ENCODE measurements at regions not wholly inside any gene's neighbourhood (a gene's known extent, or its start where the extent isn't known, plus 50 kb on each side); places are given as distances from the start of the nearest gene placed in this dataset.

DNA sequence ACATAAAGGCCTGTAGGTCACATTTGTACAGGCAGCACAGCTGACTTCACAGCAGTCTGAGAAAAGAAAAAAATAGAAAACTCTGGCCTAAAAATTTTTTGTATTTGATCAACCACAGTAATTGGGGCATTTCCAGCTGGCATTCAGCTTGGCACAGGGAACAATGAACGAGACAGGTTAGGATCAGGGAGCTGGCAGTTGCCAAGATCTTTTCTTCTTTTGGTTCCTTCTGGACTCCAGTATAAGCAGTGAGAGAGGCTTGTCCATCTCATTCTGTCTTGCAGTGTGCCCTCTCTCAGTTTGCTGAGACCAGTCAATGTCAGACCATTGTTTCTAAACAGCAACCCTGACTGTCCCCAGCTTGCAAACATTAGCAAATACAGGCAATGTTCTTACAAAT, 601.1 kb downstream of the TLR4 start:
- DNase-seq (ENCODE audit: low read depth), result no peak

DNA sequence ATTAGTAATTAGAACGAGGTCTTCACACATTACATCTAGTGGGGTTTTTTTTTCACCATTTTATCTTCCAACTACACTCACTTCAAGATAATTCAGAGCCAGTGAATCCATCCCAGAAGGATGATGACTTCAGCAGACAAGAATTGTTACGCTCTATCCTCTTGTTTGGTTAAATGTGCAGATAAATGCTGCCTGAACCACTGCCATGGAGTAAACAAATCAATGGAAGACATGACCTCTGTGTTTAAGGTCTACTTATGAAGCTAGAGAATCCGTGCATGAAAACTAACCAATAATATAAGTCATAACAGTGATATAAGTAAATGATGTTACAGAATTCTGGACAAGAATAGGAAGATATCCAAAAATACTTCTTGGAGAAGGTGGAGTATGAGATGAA, 602.6 kb downstream of the TLR4 start:
- peak; percentile 24 for DNase-seq (ENCODE audit: low read depth)

DNA sequence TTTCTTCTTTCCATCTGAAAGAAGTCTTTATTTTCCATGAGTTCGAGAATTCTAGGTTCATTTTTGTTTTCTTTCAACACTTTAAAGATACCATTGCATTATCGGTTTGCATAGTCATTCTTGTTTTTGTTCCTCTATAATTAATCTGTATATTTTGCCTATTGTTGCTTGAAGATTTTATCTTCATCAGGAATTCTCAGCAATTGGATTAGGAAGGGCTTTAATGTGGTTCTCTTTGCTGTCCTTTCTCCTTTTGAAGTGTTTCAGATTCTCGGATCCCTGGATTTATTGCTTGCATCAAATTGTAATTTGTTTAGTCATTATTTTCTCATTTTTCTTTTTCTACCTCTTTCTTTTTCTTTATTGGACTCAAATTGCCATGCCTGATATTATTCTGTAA, 609.8 kb downstream of the TLR4 start:
- no peak for DNase-seq (ENCODE audit: low read depth)

DNA sequence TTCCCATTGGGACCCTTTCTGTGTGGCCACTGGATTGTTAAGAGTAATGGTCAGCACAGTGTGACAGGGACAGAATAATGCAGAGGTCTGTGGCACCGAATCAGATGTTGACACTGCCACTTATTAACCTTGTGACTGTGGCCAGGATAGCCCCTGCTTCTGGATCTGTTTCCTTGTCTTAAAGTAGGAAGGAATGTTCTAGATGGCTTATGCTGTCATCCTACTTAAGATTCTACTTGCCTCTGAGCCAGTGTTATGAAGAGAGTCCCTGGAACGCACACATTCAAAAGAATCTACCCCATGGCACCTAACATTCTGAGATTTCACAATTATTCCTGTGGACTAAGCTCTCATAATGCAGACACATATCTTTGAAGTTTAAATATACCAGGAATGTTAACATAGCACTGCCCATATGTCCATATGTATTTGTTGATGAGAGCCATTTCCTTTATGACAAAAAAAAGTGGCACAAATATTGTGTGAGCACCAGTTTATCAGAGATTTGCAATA, 612.7 kb downstream of the TLR4 start:
- DNase-seq (ENCODE audit: low read depth), result no peak

DNA sequence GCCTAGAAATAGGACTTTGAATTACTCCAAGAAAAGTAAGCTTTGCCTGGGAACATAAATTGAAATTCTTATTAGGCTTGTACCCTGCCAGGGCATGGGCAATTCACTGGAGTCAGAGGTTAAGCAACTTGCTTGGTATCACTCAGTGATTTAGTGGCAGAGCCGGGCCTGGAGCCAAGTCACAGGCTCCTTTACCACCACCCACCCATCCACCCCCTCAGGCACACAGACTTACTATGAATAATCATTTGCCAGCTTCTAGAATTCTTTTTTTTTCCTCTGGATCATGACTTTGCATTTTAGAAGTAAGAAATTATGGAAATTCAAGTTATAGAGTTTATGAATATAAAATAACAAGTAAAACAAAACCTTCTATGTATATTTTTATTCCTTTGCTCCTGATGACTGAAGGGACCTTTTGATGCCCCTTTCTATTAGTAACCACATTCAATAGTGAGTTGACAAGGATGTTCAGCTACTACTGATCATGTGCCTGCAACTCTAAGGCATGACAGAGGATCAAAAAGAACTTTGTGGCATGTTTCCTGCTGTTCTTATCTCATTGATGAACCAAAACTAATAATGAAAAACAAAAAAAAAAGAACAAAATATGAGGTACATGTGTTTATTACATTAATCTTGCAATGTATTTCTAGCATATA, 614.7 kb downstream of the TLR4 start:
- DNase-seq (ENCODE audit: low read depth), result peak; percentile 89

DNA sequence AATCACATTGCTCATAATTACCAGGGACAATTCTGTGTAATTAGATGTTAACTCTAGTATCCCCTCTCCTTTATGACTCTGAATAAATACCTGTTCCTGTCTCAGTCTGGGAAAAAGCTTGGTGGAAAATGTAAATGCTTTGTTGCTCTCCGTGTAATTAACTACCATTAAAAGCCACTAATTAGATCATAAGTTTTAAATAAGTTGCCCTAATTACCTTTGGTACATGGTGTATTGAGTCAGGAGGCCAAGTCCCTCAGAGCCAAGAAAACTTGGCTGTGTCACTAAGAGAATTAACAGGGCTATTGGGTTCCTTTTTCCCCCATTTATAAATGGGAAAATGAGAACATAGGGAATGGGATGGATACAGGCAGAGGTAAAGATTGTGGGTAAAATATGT, 617.6 kb downstream of the TLR4 start:
- no peak for DNase-seq (ENCODE audit: low read depth)

DNA sequence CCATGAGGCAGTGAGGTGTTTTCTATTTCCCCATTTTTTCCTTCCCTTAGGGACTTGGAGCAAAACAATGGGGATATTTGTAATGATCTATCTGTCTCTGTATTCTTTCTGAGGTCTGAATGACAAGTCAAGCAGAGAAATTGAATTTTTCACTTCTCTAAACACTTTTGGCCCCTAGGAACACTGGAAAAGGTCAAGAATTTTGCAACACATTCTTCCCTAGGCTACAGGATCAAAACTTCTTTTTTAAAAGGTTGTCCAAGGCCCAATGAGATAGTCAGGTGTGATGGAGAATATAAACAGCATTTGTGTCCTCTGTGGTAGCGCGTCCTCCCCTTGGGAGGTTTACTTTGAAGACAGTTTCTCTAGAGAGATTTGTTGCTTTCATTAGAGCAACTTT, 620.5 kb downstream of the TLR4 start:
- no peak for DNase-seq (ENCODE audit: low read depth)

DNA sequence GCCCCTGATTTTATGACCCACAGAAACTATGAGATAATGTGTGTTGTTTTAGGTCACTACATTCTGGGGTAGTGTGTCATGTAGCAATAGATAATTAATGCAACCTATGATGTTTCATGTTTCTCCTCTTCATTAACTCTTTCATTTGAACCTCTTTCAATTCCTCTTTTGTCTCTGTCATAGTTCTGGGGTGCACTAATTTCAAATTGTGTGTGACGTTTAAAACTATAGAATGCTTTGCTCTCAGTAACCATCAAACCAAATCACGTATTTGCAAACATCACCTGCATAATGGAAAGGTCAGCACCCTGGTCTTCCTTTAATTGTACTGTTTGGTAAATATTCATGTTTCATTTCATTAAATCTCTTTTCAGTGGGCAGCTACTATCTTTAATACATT, 621.6 kb downstream of the TLR4 start:
- no peak for DNase-seq (ENCODE audit: low read depth)

DNA sequence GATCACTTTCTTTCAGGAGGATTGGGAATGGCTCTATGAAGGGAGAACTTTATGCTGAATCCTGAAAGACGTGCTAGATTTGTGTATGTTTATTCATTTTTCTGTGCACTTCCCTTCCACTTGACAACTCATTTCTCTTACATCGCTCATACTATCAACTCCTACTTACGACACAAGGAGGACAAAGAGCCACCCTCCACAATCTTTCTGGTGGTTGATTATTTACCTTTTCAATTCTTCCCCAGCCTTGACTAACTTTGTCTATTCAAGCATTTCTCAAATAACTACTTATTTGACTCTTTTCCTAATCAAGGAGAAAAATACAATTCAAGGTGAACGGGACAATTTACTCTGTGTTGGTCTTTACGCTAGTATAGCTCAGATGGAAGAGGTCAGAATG, 622.1 kb downstream of the TLR4 start:
- DNase-seq (ENCODE audit: low read depth), result no peak

DNA sequence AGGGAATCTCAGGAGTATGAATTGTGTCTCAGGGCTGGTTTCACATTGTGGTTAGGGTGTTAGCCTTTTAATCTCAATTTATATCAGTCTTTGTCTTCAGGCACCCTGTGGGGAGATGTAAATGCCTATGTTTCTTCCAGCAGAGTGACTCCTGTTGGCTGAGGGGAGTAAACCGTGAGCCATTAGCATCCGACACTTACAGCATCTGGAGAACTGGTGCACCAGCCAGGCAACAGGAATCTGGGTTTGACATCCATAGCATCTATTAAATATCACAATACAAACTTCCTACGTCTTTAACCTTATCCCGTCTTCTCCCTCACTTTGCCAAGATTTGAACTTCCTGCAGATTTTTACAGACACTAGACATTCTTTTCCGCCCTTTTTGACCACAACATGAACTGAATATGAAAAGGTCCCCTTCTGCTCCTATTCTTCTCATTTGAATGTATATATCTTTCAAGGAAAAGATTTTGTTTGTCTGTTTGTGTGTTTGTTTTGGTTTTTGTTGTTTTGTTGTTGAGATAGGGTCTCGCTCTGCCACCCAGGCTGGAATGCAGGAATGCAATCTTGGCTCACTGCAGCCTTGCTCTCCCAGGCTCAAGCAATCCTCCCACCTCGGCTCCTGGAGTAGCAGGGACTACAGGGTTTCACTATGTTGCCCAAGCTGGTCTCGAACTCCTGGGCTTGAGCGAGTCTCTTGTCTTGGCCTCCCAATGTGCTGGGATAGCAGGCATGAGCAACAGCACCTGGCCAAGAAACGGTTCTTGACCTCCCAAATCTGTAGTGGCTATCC, 626.2 kb downstream of the TLR4 start:
- DNase-seq (ENCODE audit: low read depth), result no peak

DNA sequence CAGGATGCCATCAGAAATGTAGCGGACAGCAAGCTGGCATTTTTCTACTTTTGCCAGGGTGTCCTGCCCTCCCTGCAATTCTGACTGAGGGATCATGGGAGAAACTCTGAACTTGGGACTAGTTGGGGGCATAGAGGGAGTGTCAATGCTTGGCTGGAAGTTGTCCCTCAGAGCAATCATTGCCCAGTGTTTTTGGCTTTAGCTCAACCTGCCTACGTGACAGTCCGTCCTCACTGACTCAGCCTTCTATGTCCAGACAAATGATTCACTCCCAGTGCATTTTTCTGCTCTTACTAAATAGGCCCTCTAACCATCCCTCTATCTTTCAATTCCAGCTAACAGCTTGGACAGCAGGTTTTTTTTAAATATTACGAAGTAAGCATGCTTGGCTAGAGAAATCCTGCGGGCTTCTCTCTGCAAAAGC, 627.4 kb downstream of the TLR4 start:
- peak; percentile 95 for DNase-seq (ENCODE audit: low read depth)

DNA sequence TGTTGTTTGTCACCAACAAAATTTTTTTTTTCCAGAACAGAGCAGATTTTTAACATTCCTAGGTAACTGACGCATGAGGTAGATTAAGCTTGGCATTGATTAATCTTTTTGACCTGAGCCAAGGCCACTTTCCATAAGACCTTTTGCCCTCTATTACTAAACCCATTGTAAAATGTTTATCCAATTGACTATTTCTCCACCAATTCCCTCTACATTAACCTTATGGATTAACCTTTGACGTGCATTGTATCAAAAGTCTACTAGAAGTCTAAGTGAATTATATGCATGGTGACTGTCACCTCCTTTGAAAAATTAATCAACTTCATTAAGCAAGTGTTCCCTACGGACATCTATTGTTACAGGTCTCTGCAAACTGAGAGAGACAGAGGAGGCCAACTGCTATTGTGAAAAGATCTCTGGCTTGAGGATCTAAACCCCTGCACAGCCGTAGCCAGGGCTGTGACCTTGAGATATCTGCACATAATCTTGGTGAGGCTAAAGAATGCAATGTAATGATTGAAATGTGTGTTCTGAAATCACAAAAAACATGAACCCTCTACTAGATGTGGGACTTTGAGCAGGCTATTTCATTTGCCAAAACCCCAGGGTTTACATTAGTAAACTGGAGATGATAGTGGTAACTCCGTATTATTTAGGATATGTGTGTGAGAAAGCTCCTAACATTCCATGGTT, 632.2 kb downstream of the TLR4 start:
- DNase-seq (ENCODE audit: low read depth), result peak; percentile 52

DNA sequence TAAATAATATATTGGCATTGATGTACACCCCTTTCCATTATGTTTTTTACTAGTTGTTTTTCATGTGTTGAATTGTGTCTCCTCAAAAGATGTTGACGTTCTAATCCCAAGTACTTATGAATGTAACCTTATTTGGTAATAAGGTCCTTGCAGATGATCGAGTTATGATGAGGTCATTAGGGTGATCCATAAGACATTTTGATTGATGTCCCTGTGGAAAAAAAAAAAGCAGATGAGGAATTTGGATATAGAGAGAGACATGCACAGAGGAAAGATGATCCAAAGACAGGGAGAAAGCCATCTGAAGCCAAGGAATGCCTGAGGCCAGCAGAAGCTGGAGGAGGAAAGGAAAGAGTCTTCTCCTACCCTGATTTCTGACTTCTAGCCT, 632.7 kb downstream of the TLR4 start:
- DNase-seq (ENCODE audit: low read depth), result peak; percentile 42

DNA sequence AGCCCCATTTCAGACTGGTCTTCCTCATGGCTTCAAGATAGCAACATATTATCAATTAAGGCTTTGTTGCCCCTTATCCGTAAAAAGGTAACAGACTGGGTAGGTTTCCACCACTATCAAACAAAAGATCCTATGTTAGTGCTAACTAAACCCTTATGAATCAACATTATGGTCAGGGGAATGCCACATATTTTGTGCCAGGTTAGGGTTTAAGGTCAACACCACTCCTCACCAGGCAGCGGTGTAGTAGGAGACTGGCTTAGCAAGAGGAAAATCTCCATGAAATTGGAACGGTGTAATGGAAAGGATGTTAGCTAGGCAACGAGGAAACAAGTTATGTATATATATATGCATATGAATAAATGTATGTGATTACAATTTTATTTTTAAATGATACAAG, 655.8 kb downstream of the TLR4 start:
- peak; percentile 23 for DNase-seq (ENCODE audit: low read depth)

DNA sequence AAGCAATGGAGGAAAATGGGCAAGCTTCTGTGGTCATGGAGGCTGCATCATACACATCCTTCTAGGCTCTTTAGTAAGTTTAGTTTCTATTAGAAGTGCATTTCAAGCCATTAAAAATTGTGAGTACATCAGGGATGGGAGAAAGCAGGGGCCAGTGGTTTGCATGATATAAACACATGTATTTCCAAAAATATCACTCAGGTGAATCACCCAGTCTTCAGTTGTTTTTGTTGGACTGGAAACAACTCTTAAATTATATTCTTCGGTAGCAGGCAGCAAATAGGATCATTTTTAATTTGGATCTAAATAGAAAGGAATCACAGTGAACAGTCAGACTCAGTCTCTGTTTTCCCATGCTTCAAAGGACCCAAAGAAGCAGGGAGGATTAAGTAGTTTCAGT, 657.9 kb downstream of the TLR4 start:
- DNase-seq (ENCODE audit: low read depth), result peak; percentile 85

DNA sequence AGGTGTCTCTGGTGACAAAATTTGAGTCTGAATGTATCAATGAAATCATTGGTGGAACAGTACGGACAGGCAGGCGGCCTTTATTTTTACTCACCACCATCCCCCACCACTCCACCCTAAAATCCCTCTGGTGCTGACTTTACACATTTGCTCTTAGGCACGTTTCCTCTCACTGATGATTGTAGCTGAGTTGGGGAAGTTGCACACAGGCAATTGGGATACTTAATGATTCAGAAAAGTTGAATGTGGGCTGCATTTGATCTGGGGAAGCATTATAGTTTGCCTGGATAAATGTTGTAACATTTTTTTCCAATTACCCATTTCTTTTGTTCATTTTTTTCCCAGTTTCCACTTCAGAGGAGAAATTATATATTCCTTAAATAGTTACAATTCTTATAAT, 658.4 kb downstream of the TLR4 start:
- DNase-seq (ENCODE audit: low read depth), result peak; percentile 75

DNA sequence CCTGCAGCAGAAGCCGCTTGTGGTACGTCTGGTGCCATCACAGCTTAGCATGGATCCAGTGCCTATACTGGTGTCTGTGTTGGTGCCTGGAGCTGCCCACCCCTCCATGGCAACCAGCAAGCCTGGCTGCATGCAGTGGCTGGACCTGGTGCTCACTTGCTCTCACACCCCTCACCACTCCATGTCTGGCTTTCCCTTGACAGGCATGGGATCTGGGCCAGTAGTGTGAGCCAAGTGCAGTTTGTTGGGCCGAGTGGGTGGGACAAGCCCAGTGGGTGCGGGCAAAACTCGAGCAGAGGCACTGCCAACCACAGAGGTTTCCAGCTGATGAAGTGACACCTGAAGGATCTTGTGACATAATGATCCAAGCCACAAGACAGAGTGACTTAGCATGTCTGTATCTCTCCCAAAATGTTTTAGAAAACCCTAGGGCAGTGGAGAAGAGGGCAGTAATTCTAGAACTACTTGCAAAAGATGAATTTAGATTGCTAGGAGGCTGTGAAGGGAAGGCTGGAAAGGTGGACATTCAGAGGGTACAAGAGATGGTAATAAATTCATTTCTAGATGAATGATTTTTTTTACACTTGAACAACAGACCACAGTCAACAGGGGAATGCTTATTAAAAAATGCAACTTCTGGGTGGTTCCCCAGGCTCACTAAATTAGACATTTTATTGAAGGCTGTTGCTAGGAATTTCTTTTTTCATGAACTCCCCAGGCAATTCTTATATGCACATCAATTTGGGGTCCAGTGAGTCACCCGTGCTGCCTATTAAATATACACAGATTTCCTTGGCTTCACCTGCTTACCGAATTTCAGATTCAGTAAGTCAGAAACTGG, 660.3 kb downstream of the TLR4 start:
- peak; percentile 15 for DNase-seq (ENCODE audit: low read depth)

DNA sequence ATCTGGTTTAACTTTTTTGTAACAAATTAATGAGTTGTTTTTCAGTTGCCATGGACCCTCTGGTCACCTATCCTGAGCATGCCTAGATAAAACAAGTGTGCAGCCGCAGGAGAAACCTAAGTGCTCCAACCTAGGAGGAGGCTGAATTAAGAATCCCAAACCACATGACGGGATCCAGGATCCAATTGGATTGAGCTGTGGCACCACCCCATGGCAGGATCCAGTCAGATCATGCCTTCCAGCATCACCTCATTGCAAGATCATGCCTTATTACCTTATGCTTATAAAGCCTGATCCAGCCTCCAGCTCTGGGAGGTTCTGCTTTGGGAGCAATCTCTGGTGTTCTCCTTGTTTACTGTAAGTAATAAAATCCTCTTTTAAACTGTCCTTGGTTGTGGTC, 662.0 kb downstream of the TLR4 start:
- peak; percentile 16 for DNase-seq (ENCODE audit: low read depth)

DNA sequence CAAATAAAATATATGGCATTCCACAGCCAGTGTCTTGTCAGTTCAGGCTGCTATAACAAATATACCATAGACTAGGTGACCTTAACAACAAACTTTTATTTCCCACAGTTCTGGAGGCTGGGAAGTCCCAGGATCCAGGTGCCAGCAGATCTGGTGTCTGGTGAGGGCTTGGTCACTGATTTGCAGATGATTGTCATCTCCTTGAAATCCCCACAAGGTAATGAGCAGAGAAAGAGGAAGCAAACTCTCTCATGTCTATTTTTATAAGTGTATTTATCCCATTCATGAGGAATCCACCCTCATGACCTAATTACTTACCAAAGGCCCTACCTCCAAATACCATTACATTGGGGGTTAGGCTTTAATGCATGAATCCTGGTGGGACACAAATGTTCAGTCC, 663.2 kb downstream of the TLR4 start:
- no peak for DNase-seq (ENCODE audit: low read depth)

DNA sequence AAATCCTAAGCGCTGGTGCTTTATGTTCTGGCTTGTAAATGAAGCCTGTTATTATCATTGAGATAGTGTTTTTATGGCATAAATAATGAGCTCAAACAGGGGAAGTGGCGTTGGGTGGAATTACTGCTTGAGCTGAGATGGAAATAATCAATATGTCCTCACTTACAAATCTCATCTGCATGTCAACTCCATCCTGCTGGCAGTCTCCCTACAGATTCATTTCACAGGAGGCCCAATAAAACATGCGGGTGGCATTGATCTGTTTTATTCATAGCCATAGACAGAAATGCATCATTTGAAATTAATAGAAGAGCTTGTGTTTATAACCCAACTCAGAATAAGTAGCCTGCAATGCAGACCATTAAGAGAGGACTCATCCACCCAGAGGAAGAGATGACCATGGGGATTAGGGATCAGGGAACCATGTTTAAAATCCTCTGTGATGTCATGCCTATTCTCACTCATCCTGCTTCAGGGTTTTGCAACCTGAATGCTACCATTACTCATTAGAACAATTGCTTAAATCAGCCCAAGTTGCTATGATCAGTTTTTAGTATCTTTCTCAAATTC, 680.4 kb downstream of the TLR4 start:
- DNase-seq (ENCODE audit: low read depth), result no peak

DNA sequence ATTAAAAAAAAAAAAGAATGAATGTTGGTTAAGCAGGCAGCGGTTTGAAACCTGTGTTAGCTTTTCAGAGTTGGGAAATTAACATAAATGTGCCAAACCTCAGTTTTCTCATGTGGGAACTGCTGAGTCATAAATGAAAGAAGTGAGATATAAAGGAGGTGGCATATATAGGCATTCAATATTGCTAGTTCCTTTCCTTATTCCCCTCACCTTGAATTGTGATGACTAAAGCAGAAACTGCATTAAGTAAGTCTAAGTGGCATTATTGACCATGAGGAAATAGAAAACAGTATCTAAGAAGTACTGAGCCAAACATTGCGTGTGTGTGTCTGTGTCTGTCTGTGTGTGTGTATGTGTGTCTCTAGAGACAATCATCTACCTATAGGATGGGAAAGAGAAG, 691.2 kb downstream of the TLR4 start:
- DNase-seq (ENCODE audit: low read depth), result peak; percentile 26

DNA sequence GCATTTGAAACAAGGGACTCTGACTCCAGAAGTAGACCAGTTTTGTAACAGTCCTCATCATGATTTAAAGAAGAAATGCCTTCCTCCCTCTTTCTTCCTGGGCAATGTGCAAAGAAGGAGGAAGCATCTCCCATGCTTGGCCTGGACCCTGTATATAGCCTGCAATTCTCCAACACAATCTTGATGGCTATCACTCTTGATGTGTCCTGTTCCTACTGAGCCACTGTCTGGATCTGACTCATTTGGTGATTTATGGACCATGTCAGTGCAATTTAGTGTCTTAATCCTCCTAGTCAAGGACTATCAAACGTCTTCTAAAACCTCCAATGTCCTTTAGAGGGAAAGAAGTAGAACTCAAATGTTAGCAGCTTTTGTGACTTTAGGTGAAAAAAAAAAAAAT, 697.3 kb downstream of the TLR4 start:
- DNase-seq (ENCODE audit: low read depth), result peak; percentile 36

Measured in M059J (cell line).